HUES64 (cell line): ENCODE measurements at regions not wholly inside any gene's neighbourhood (a gene's known extent, or its start where the extent isn't known, plus 50 kb on each side); places are given as distances from the start of the nearest gene placed in this dataset.

Experiments
- H3K27ac ChIP-seq: 2 replicates; pipeline ENCODE4 v1.7.0; 2013; ENCODE audit warnings: low read depth, low read length, inconsistent platforms
- H3K27me3 ChIP-seq: 2 replicates; pipeline ENCODE4 v1.6.1; 2013; ENCODE audit warnings: mild to moderate bottlenecking, low read length; ENCODE audit not compliant: insufficient read depth
- H3K36me3 ChIP-seq: 2 replicates; pipeline ENCODE4 v1.6.1; 2013; ENCODE audit warnings: mild to moderate bottlenecking, low read length; ENCODE audit not compliant: insufficient read depth
- H3K4me1 ChIP-seq: 2 replicates; pipeline ENCODE4 v1.6.1; 2013; ENCODE audit warnings: mild to moderate bottlenecking, low read length, moderate library complexity; ENCODE audit not compliant: insufficient read depth
- H3K4me3 ChIP-seq: 2 replicates; pipeline ENCODE4 v1.5.1; 2013; ENCODE audit warnings: mild to moderate bottlenecking, low read length, moderate library complexity
- H3K9ac ChIP-seq: 2 replicates; pipeline ENCODE4 v1.6.1; 2013; ENCODE audit warnings: mild to moderate bottlenecking, low read depth, low read length
- H3K9me3 ChIP-seq: 2 replicates; pipeline ENCODE4 v1.6.1; 2013; ENCODE audit warnings: low read depth, low read length; ENCODE audit not compliant: insufficient read depth
- WGBS: fragments of 150-250, 120-280 bp; methylation state at CpG from one replicate; pipeline ENCODE4 v1.1.7; 2013; ENCODE audit warnings: missing lambda C conversion rate; 5-methylcytosine and 5-hydroxymethylcytosine counted together

- Histone ChIP-seq H3K4me3 (no peak overlapping the region), H3K27ac (no peak overlapping the region), H3K27me3 (no peaks in the 10 kb centered on the region), H3K4me1 (peaks cover 11% of the 10 kb centered on the region), H3K9ac (no peak overlapping the region), H3K9me3 (no peaks in the 10 kb centered on the region), H3K36me3 (no peaks in the 10 kb centered on the region)
- WGBS: 76% methylated on average over 7 of the region's 7 CpGs
Measured at GRCh38 chr10:120342115-120342714, 114.8 kb upstream of the PLPP4 start.

DNA sequence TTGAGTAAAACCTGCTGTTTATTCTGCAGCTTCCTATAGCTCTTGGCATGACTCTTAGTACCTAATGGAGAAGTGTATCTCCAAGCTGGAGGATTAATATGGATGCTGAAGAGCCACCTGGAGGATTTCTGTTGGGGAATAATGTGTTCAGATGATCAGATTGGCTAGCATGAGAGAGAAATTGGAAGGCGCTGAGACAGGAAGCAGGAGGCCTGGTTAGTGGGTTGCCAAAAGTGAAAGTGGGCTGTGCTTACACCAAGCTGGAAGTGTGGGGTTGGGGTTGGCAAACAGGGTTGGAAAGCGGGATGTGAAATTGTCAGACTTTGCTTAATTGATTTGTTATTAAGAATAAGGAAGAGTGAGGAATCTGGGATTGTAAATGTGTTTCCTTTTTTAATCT is 111.8 kb upstream of the PLPP4 start:
- no peak overlapping the region for H3K27ac ChIP-seq

GRCh38 chr10:120347644-120348043 is 109.4 kb upstream of the PLPP4 start:
- Histone ChIP-seq H3K27me3 (no peaks in the 10 kb centered on the region), H3K9ac (no peak overlapping the region), H3K9me3 (no peaks in the 10 kb centered on the region), H3K27ac (no peak overlapping the region), H3K4me3 (no peak overlapping the region), H3K4me1 (peaks cover 3% of the 10 kb centered on the region; the same call in 1 of the 2 replicates), H3K36me3 (no peaks in the 10 kb centered on the region)
- 50% methylated on average over 3 of the region's 3 CpGs for WGBS

More for the DNA sequence above, 111.8 kb upstream of the PLPP4 start:
- Histone ChIP-seq H3K4me3 (no peak overlapping the region), H3K27me3 (no peaks in the 10 kb centered on the region), H3K9me3 (no peaks in the 10 kb centered on the region), H3K4me1 (peaks cover 11% of the 10 kb centered on the region), H3K36me3 (no peaks in the 10 kb centered on the region), H3K9ac (no peak overlapping the region)
- WGBS: 95% methylated on average over 2 of the region's 2 CpGs

DNA sequence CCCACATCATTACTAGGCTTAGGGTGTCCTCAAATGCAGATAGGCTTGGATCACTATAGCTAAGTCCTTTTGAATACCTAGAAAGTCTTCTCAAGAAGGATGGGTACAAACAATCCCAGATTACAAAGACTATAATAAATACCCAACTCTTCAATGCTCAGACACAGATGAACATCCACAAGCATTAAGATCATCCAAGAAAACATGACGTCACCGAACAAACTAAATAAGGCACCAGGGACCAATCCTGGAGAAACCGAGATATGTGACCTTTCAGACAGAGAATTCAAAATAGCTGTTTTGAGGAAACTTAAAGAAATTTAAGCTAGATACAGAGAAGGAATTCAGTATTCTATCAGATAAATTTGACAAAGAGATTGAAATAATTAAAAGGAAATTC is 108.0 kb upstream of the PLPP4 start:
- H3K36me3 ChIP-seq: no peaks in the 10 kb centered on the region
- no peak overlapping the region for H3K4me3 ChIP-seq
- no peaks in the 10 kb centered on the region for H3K4me1 ChIP-seq
- no peaks in the 10 kb centered on the region for H3K9me3 ChIP-seq
- H3K27ac ChIP-seq: no peak overlapping the region
- WGBS: 96% methylated on average over 3 of the region's 3 CpGs
- no peak overlapping the region for H3K9ac ChIP-seq
- H3K27me3 ChIP-seq: no peaks in the 10 kb centered on the region

- H3K4me1 ChIP-seq: no peaks in the 10 kb centered on the region
- H3K9ac ChIP-seq: no peak overlapping the region
- no peak overlapping the region for H3K27ac ChIP-seq
- WGBS: 88% methylated on average over 2 of the region's 2 CpGs
- H3K9me3 ChIP-seq: no peaks in the 10 kb centered on the region
- H3K36me3 ChIP-seq: no peaks in the 10 kb centered on the region
- H3K4me3 ChIP-seq: no peak overlapping the region
- H3K27me3 ChIP-seq: no peaks in the 10 kb centered on the region
Measured at GRCh38 chr10:120355425-120355824, 101.6 kb upstream of the PLPP4 start.

DNA sequence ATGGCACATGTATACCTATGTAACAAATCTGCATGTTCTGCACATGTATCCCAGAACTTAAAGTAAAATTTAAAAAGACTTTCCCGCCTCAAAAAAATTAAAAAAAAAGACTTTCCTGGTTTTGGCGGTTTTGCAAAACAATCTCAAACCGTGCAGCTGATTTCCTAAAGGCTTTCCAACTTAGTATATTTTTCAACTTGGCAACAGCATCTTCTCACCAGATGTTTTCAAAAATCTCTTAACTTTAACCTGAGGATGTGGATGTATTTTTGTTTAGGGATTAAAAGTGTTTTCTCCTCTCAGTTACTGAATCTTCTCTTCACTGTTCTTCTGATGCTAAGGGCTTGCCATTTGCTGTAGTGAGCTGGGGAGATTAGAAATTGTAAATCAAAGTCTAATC is 96.5 kb upstream of the PLPP4 start:
- H3K27me3 ChIP-seq: no peaks in the 10 kb centered on the region
- H3K27ac ChIP-seq: no peak overlapping the region
- 90% methylated on average over 3 of the region's 3 CpGs for WGBS
- H3K4me1 ChIP-seq: no peaks in the 10 kb centered on the region
- no peaks in the 10 kb centered on the region for H3K9me3 ChIP-seq
- H3K4me3 ChIP-seq: no peak overlapping the region
- H3K36me3 ChIP-seq: no peaks in the 10 kb centered on the region
- no peak overlapping the region for H3K9ac ChIP-seq

GRCh38 chr10:120365872-120366271 is 91.2 kb upstream of the PLPP4 start:
- no peak overlapping the region for H3K9ac ChIP-seq
- no peak overlapping the region for H3K4me3 ChIP-seq
- H3K4me1 ChIP-seq: no peaks in the 10 kb centered on the region
- 97% methylated on average over 5 of the region's 5 CpGs for WGBS
- no peaks in the 10 kb centered on the region for H3K27me3 ChIP-seq
- H3K36me3 ChIP-seq: no peaks in the 10 kb centered on the region
- H3K9me3 ChIP-seq: no peaks in the 10 kb centered on the region
- no peak overlapping the region for H3K27ac ChIP-seq

GRCh38 chr10:120367341-120367740 is 89.7 kb upstream of the PLPP4 start:
- no peak overlapping the region for H3K4me3 ChIP-seq
- no peaks in the 10 kb centered on the region for H3K9me3 ChIP-seq
- H3K36me3 ChIP-seq: no peaks in the 10 kb centered on the region
- no peaks in the 10 kb centered on the region for H3K4me1 ChIP-seq
- H3K9ac ChIP-seq: no peak overlapping the region
- WGBS: 82% methylated on average over 3 of the region's 3 CpGs
- no peaks in the 10 kb centered on the region for H3K27me3 ChIP-seq
- no peak overlapping the region for H3K27ac ChIP-seq

GRCh38 chr10:120368338-120368737 is 88.7 kb upstream of the PLPP4 start:
- no peaks in the 10 kb centered on the region for H3K36me3 ChIP-seq
- H3K27me3 ChIP-seq: no peaks in the 10 kb centered on the region
- no peak overlapping the region for H3K4me3 ChIP-seq
- H3K4me1 ChIP-seq: no peaks in the 10 kb centered on the region
- H3K9me3 ChIP-seq: no peaks in the 10 kb centered on the region
- no peak overlapping the region for H3K9ac ChIP-seq
- WGBS: 87% methylated on average over 7 of the region's 7 CpGs
- no peak overlapping the region for H3K27ac ChIP-seq

DNA sequence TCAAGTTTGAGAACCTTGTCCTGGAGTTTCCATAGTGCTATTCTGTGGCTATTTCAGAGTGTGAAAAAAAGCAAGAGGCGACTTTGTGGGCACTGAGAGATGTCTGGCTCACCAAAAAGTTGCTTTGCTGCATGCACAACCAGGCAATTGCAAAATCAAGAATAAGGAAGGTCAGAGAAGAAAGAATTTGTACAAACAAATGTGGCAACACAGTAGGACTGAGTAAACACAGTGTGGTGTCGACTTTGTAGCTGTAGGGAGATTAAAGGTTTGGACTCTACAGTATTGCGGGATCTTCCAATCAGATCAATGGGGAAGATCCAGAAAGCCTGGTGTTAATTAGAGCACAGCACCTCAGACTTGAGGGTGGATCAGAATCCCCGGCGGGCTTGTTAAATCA is 88.1 kb upstream of the PLPP4 start:
- Histone ChIP-seq H3K9ac (no peak overlapping the region), H3K27ac (no peak overlapping the region), H3K27me3 (no peaks in the 10 kb centered on the region), H3K4me3 (no peak overlapping the region), H3K36me3 (no peaks in the 10 kb centered on the region), H3K4me1 (no peaks in the 10 kb centered on the region), H3K9me3 (no peaks in the 10 kb centered on the region)
- 73% methylated on average over 5 of the region's 5 CpGs for WGBS

- H3K9ac ChIP-seq: no peak overlapping the region
- H3K4me3 ChIP-seq: no peak overlapping the region
- no peaks in the 10 kb centered on the region for H3K27me3 ChIP-seq
- H3K4me1 ChIP-seq: no peaks in the 10 kb centered on the region
- no peaks in the 10 kb centered on the region for H3K9me3 ChIP-seq
- H3K36me3 ChIP-seq: no peaks in the 10 kb centered on the region
- H3K27ac ChIP-seq: no peak overlapping the region
- 83% methylated on average over 2 of the region's 2 CpGs for WGBS
Measured at GRCh38 chr10:120369856-120370276, 87.2 kb upstream of the PLPP4 start.

- Histone ChIP-seq H3K27ac (no peak overlapping the region), H3K27me3 (no peaks in the 10 kb centered on the region), H3K4me3 (no peak overlapping the region), H3K9me3 (no peaks in the 10 kb centered on the region), H3K4me1 (no peaks in the 10 kb centered on the region), H3K9ac (no peak overlapping the region), H3K36me3 (no peaks in the 10 kb centered on the region)
- WGBS: 86% methylated on average over 4 of the region's 4 CpGs
Measured at GRCh38 chr10:120371856-120372255, 85.2 kb upstream of the PLPP4 start.
